OCI-M1 (cell line): ENCODE measurements at regions not wholly inside any gene's neighbourhood (a gene's known extent, or its start where the extent isn't known, plus 50 kb on each side); places are given as distances from the start of the nearest gene placed in this dataset.
"Not testable (repeated sequence)": the region's sequence is repeated elsewhere in the genome, so short reads cannot be mapped to it uniquely, and the experiment has no call there.

ENCODE experiments used
- DNase-seq: peaks from one replicate; lab custom pipeline; 2025; lab: John Stamatoyannopoulos, UW

- peak; percentile 50 for DNase-seq
Observed at GRCh38 chr22:22168941-22169867, 75.4 kb upstream of the VPREB1 start.

GRCh38 chr22:22168190-22168940, 76.2 kb upstream of the VPREB1 start:
- peak; percentile 88 for DNase-seq

GRCh38 chr22:22167791-22168189, 76.8 kb upstream of the VPREB1 start:
- no peak for DNase-seq

GRCh38 chr22:22166941-22167713, 77.5 kb upstream of the VPREB1 start:
- DNase-seq: no peak

- DNase-seq: no peak
Observed at GRCh38 chr22:22165936-22166710, 78.5 kb upstream of the VPREB1 start.

GRCh38 chr22:22164541-22165272, 79.9 kb upstream of the VPREB1 start:
- no peak for DNase-seq

- no peak for DNase-seq
Observed at GRCh38 chr22:22161924-22162851, 82.4 kb upstream of the VPREB1 start.

GRCh38 chr22:22160768-22161167, 83.8 kb upstream of the VPREB1 start:
- DNase-seq: not testable (repeated sequence)

GRCh38 chr22:22159384-22159783, 85.2 kb upstream of the VPREB1 start:
- DNase-seq: no peak

GRCh38 chr22:22158965-22159364, 85.6 kb upstream of the VPREB1 start:
- DNase-seq: no peak

GRCh38 chr22:22158207-22158816, 86.3 kb upstream of the VPREB1 start:
- peak; percentile 51 for DNase-seq

- no peak for DNase-seq
Observed at GRCh38 chr22:22157348-22157725, 87.2 kb upstream of the VPREB1 start.

- peak; percentile 94 for DNase-seq
Observed at GRCh38 chr22:22156716-22157347, 87.8 kb upstream of the VPREB1 start.

- DNase-seq: no peak
Observed at GRCh38 chr22:22156348-22156715, 88.3 kb upstream of the VPREB1 start.

- DNase-seq: no peak
Observed at GRCh38 chr22:22155607-22156006, 89.0 kb upstream of the VPREB1 start.

- no peak for DNase-seq
Observed at GRCh38 chr22:22155146-22155545, 89.4 kb upstream of the VPREB1 start.

- DNase-seq: no peak
Observed at GRCh38 chr22:22154040-22154439, 90.5 kb upstream of the VPREB1 start.

GRCh38 chr22:22151308-22151707, 93.3 kb upstream of the VPREB1 start:
- no peak for DNase-seq

GRCh38 chr22:22150457-22150856, 94.1 kb upstream of the VPREB1 start:
- no peak for DNase-seq
